NCI-H2171 treated with DMSO at 0.1 percent for 48 hours (cell line): ENCODE measurements at regions not wholly inside any gene's neighbourhood (a gene's known extent, or its start where the extent isn't known, plus 50 kb on each side); places are given as distances from the start of the nearest gene placed in this dataset.
"Not testable (repeated sequence)": the region's sequence is repeated elsewhere in the genome, so short reads cannot be mapped to it uniquely, and the experiment has no call there.

Experiments
- DNase-seq: peaks from one replicate; lab custom pipeline; 2025; lab: John Stamatoyannopoulos, UW

GRCh38 chr2:39996653-39997080, 217.6 kb upstream of the THUMPD2 start:
- no peak for DNase-seq

GRCh38 chr2:39995005-39995737, 216.1 kb upstream of the THUMPD2 start:
- DNase-seq = no peak

DNA sequence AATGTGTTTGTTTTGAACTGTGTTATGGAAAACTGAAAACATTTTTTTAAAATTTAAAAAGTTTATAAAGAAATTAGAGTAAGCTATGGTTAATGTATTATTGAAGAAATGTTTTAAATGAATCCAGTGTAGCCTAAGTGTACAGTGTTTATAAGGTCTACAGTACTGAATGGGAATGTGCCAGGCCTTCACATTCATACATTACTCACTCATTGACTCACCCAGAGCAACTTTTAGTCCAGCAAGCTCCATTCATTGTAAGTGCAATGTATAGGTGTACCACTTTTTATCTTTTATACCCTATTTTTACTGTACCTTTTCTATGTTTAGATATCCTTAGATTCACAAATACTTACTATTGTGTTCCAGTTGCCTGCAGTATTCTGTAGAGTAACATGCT, 215.1 kb upstream of the THUMPD2 start:
- DNase-seq = no peak

GRCh38 chr2:39991298-39991697, 212.2 kb upstream of the THUMPD2 start:
- DNase-seq = no peak

- no peak for DNase-seq
These were observed 211.4 kb upstream of the THUMPD2 start for GRCh38 chr2:39990335-39990900.

DNA sequence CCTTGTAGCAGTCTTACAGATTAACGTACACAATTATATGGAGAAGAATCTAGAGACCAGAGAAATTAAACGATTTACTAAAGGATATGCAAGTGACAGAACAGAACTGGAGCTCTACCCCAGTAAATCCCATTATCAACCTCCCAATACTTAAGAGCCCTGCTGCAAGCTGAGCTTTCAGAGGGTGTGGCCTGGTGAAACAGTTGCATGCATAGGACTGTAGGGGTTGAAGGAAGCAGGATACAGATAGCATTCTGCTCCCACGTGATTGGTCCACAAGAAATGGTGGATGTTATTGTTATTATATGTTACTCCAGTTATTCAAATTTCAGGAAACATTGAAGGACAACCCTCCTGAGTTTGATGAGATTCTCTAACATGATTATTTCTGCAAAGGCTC, 210.8 kb upstream of the THUMPD2 start:
- DNase-seq = no peak

DNA sequence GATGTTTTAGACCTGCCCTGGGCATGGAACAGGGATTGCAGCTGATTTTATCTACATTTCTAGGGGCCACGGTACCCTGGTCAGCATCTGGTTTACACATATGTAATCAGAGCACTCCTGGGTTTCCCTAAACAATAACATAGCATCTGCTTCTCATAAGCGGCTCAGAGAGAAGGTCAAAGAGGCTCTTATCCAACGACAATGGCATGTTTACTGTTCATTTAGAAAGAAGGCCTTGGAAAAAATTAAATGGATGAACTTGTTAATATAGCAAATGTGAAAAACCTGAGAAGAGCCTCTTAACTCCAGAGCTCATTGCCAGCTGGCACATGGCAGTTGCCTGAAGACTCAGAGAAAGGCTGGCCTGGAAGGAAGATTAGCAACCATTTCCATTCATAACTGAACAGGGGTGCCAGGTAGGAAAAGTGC, 202.8 kb upstream of the THUMPD2 start:
- DNase-seq = no peak

GRCh38 chr2:39975476-39976020, 196.5 kb upstream of the THUMPD2 start:
- no peak for DNase-seq

DNA sequence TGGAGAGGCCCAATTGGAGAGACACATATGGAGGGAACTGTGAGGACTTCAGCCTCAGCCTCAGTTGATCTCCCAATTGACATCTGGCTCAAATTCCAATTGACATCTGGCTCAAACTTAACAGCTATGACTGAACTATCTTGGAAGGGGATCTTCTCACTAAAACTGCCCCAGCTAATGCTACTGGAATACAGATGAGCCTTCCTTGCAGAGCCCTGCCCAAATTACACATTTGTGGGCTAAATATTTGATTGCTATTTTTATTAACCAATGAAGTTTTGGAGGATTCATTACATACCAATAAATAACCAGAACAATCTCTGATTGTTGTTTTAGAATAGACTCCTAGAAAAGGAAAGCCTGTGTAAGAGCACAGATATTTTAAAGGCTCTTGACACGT, 189.0 kb upstream of the THUMPD2 start:
- DNase-seq = no peak

GRCh38 chr2:39960681-39961080, 181.6 kb upstream of the THUMPD2 start:
- DNase-seq = not testable (repeated sequence)

DNA sequence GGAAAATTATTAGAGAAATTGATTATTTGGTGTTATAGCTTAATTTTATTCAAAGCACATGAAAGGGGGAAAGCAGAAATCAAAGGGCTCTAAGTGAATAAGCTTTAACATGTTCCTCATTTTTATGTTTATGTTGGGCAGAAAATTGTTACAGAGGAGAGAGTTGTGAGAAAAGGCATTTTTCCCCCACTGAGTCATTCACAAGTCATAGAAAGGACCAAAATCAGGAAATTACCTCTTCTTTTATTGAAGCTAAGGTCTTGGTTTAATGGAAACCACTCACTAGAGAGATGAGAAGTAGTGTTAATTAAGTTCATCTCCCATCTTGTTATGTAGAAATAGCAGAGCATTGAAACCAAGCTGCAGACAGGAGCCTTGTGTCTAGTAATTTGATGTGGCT, 175.3 kb upstream of the THUMPD2 start:
- DNase-seq = no peak

DNA sequence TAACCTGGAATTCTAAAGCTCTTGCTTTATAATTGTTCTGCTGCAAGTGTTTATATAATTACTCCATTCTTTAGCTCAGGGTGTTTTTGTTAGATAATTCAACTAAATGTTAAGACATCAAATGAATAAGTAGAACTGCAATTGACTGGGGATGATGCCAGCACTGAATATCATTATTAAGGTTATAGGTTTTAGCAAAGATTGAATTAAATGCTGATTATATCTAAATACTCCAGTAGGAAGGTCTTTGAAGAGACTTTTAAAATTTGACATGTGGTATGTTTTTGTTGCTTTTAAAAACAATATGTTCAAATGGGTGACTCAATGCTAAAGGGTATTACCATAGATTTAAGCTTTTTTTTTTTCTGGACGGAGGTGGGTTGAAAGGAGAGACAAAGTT, 170.1 kb upstream of the THUMPD2 start:
- no peak for DNase-seq

DNA sequence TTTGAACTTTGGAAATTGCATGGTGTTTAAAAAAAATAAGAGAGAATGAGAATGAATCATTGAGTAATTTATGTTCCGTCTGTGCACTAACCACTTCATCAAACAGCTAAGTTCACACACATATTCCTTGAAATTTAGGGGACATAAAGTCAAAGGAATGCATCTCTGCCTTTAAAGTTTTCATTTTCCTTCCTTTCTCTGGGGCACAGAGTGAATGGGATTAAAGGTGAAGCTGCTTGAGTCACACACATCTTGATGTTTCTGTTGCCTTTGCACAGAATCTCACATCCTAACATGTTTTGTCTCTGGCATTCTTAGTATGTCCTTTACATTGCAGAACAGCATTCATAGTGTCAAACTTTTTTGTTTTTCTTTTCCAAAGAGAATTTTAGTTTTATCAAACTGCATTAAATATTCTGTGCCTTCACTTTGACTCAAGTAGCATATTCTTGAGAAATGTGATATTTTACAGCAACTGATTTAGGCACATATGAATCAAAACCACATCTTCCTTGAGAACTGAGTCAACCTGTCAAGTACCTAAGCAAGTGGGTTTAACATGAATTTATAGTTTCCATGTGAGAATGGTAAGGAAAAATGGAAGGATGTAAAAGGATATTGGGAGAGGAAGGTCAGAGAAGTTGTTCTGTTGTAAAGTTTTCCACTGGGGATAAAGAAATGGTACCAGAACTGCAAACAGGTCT, 169.1 kb upstream of the THUMPD2 start:
- DNase-seq = no peak

DNA sequence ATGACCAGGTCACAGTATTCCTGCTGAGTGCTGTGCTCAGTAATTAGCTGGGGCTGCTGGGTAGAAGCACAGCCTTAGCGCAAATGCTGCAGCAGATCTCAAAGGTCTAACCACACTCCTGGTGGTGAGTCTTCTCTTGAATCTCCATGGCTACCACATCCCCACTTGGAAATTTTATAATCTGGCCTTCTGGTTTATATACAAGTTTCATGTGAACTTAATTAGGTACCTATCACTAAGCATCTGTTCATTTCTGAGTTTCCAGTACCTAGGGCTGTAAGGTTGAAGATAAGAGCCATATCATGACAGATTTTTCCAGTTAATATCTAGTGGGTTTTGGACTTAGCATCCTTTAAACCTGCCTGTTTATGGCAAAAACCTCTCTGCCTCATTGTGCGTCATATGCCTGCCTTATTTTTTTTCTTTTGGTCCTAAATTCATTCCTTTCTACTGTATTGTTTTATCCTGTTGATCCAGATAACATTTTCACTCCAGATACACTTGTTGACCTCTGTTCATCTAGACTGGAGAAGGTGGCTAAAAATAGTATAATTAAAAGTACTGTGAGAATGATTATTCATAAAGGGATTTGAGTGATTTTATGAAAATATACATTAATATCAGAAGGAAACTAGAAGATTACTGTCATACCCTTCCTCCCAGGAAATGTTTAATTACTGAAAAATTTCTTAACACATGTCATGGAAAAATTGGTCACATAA, 168.4 kb upstream of the THUMPD2 start:
- no peak for DNase-seq

GRCh38 chr2:39942950-39943349, 163.9 kb upstream of the THUMPD2 start:
- DNase-seq = no peak

DNA sequence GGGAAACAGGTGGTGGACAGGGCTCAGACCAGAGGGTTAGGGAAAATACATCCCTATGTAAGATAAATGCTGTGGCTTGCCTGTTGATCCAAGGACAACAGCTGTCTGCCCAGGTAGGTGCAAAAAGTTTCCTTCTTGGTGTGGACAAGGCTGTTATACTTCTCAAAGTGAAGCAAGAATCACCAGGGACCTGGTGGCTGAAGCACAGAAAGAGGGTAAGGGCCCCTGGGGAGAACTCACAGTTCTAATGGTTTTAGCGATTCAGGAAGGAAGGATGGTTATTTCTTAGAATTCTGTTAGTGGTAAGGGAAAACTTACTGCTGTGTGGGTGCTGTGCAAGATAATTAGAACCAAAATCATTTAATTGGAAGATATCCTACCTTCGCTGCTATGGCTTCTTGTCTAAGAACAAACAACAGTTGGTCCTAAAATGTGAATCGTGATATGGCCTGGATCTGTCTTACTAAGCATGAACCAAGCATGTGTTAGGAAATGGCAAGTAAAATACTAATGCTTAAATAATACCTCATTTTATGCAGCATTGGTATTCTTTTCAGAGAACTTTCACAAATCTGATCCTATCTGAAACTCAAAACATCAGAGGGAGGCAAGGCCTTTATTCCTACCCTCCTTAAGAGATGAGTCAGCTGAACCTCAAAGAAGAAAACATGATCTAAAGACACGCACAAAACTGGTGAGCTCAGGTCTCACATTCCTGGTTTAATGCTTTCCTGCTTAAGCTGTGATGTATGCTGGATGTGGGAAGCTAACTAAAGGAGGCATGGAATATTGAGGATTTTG, 159.2 kb upstream of the THUMPD2 start:
- DNase-seq = no peak

GRCh38 chr2:39937621-39938020, 158.6 kb upstream of the THUMPD2 start:
- no peak for DNase-seq

DNA sequence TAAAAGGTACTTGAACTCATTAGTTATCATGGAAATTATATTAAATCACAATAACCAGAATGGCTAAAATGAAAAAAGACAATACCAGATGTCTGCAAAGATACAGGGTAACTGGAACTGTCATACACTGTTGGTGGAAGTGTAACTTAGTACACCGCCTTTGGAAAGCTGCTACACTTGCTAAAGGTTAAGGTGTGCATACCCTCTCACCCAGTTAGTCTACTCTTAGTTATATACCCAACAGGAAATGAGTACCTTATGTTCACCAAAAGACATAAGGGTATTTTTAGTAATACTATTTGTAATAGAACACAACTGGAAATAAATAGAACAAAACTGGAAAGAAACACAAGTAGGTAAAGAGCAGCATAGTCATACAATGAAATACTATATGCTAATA, 155.8 kb upstream of the THUMPD2 start:
- no peak for DNase-seq

GRCh38 chr2:39933196-39933595, 154.1 kb upstream of the THUMPD2 start:
- no peak for DNase-seq

DNA sequence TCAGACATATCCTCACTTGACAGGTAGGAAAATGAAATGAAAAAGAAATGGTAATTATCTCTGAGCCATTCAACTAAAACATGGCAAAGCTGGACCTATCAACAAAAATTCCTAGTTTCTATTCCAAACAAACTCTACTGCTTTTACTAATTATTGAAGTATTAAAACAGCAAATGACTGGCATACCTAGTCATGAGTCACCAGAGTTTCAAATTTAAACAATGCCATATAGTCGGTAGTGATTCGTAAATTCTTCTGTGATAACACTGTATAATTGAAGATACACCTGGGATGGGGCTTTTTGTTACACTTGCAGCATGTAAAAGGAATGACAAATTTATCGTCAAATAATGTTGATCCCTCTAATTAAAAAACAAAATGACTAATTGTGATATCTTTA, 153.1 kb upstream of the THUMPD2 start:
- DNase-seq = no peak

- no peak for DNase-seq
These were observed 151.3 kb upstream of the THUMPD2 start for GRCh38 chr2:39930175-39930917.
